ENCODE measurements at regions not wholly inside any gene's neighbourhood (a gene's known extent, or its start where the extent isn't known, plus 50 kb on each side); places are given as distances from the start of the nearest gene placed in this dataset.

DNA sequence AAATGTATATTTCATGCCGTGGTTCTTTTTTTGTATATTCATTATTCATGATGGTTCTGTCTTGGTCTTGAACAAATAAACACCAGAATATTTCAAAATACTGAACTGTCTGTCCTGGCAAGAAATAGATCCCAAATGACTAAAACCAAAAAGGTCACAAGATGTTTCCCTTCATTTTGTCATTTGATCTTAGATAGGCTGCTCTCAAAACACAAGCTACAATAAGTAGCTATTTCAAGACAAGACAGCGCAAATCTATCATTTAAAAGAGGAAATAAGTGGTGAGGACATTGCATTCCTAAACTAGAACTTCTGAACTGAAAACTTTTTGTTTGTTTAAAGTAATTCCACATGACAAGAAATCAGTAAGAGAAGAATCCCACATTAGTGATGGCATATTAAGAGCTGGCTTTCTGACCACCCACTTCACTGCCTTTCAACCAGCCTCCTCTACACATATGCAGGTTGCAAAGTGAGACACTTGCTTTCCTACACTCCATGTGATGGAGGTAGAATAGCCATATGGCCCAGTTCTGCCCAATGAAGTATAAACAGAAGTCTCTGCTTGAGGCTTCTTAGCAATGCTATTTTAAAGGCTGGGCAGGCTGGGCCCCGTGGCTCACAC lies 54.4 kb upstream of the CCDC28A start:
- no peak for DNase-seq

DNA sequence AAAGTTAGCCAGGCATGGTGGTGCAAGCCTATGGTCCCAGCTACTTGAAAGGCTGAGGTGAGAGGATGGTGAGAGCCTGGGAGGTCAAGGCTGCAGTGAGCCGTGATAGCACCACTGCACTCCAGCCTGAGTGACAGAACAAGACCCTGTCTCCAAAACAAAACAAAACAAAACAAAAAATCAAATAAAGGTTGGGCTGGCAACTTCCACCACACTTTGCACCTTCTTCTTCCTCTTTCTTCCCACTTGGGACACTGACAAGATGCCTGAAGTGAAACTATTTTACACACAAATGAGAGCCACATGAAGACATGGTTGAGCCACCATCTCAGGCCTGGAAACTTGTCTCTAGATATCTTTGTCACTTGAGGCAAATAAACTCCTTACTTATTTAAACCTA lies 53.8 kb upstream of the CCDC28A start:
- no peak for DNase-seq

DNA sequence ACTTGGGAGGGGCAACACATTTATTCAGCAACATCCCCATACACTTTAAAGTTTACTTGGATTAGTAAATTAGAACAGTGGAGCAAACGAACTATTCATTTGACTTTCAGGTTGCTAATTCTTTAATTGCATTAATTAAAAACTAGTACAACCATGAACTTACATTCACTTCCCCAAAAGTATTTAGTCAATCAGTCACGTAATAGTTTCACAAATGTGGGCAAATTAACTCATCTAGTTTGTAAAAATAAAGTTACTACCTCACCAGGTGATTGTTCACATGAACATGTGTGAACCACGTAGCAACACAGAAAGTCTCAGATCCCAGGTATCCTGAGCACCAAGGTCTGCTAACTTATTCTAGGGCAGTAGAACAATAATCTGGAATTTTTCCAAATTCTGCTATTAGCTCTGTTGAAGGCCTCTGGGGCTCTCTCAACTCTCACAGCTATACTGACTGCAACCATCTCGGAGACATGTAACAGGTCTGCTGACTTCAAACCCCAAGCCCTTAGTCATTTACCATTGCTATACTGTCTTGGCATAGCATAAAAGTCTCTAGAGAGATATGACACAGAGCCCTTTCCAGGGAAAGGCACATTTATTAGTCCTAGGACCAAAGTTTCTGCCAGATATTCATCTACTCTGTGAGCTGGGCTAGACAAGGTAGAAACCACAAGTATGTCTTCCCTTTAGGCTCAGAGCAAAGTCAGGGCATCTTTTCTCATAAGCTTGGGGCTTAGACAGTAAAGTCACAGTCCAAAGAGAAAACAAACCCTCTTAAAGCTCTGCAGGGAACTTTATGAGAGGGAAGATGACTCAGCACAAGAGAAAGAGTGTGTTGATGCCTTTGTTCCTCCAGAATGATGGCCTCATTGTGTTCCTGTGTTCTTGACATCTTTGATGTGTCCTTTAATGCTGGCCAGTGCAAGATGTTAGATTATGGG lies 50.9 kb upstream of the CCDC28A start:
- no peak for DNase-seq
